NCI-H1105 treated with DMSO at 0.1 percent for 48 hours (cell line): ENCODE measurements at regions not wholly inside any gene's neighbourhood (a gene's known extent, or its start where the extent isn't known, plus 50 kb on each side); places are given as distances from the start of the nearest gene placed in this dataset.

Experiments
- DNase-seq: peaks from one replicate; lab custom pipeline; 2025; lab: John Stamatoyannopoulos, UW

DNA sequence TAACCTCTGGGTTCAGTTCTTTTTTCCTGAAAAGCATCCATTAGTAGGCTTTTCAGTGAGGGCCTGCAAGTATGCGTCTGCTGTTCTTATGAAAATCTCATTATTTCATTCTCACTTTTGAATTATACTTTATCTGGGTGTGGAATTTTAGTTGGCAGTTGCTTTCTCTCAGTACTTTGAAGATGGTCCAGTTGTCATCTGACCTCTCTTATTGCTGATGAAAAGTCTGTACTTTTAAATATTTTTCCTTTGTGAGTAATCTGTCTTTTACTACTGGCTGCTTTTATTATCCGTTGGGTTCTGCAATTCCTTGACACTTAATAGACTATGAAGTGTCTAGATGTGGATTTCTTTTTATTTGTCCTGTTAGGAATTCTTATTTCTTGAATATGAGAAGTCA, 307.8 kb downstream of the CYP26B1 start:
- DNase-seq = no peak

DNA sequence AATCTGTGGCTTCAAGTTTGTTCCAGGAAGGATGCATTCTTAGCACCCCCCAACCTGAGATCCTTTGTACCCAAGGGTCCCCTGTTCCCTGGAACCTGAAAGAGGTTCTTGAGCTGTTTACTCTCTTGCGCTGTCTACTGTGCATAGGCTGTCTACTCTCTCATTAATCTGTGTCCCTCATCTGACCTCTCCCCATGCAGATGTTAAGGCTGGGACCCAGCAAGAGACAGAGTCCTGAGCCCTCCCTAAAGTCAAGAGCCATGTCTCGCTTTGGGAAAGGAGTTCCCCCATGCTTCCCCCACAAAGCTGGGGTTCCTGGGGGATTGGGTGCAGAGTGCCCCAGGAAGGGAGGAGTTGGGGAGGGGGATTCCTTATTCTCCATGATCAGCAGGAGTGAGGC, 312.9 kb downstream of the CYP26B1 start:
- no peak for DNase-seq

- DNase-seq = no peak
Observed at GRCh38 chr2:71833855-71834560, 313.7 kb downstream of the CYP26B1 start.

DNA sequence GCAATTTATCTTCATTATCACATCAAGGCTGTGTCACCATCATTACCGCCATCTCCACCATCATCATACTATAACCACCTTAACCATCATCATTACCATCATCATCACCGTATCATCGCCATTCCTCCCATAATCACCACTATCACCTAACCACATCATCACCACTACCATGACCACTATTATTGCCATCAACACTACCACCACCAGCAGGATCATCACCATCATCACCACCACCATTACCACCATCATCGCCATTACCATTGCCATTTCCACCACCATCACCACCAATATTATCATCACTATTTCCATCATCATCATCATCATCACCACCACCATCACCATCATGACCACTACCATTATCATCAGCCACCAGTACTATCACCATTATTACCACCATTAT, 314.4 kb downstream of the CYP26B1 start:
- no peak for DNase-seq

DNA sequence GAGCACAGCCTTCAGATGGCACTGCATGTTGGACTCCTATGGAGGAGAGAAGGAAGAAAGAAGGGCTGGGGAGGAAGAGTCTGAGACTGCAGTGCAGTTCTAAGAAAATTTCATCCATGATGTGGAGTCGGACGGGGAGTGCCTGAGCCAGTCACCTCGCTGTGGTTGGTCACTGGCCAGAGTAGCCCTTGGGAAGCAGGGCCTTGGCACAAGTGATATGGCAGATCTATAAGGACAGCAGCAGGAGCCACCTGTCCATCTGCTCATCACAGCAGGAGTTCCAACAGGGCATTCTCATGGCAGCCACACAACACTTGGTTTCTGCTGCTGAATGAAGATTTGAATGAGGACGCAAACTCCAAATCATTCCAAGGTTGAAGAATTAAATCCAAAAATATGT, 314.8 kb downstream of the CYP26B1 start:
- no peak for DNase-seq

- no peak for DNase-seq
Observed at GRCh38 chr2:71832388-71832787, 315.3 kb downstream of the CYP26B1 start.

- DNase-seq = no peak
Observed at GRCh38 chr2:71831193-71831577, 316.5 kb downstream of the CYP26B1 start.

DNA sequence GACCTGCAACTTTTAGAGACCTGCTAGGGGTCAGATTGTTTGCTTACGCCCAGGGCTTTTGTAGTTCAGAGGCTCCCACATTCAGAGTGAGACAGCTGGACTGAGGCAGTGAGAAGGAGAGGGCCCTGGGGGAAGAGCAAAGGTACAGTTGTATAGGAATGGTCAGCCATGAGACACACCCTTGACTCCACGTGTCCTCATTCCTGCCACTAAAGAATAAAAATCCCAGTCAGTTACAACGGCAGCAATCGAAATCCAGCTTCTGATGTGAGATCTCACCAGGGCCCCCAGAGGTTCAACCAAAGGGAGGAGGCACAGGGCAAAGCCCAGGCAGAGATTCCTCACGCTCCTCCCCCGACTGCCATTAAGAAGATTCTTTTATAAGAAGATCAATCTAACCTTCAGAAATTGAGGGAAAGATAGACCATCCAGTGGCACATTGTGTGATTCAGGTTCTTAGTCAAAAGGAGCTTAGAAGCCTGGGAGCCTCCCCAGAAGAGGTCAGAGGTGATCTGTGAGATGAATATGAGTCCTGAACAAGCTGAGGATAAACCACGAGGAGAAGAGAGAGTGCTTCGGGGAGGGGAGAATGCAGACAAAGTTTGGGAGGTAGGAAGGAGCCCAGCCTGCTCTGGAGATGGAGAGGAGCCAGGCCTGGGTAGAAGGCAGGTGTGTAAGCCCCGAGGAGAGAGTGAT, 317.0 kb downstream of the CYP26B1 start:
- DNase-seq = no peak

DNA sequence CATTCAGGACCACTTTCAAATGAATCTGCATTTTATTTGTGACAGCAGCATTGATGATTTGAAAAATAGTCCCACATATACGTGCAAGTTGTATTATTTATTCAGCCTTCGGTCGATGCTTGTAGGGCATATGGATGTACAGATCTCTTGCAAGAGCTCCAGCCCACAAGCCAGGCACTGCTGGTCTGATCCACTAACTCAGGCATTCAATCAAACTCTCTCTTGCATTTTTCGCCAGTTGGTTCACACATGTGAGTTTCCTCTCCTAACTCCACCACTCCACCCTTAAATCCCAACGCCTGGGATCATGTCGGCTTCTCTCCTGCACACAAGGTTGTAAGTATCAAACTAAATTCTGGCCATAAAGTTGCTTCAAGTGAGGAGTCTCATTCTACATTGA, 318.7 kb downstream of the CYP26B1 start:
- DNase-seq = no peak

GRCh38 chr2:71827973-71828372, 319.7 kb downstream of the CYP26B1 start:
- DNase-seq = no peak

- DNase-seq = no peak
Observed at GRCh38 chr2:71827524-71827901, 320.1 kb downstream of the CYP26B1 start.

DNA sequence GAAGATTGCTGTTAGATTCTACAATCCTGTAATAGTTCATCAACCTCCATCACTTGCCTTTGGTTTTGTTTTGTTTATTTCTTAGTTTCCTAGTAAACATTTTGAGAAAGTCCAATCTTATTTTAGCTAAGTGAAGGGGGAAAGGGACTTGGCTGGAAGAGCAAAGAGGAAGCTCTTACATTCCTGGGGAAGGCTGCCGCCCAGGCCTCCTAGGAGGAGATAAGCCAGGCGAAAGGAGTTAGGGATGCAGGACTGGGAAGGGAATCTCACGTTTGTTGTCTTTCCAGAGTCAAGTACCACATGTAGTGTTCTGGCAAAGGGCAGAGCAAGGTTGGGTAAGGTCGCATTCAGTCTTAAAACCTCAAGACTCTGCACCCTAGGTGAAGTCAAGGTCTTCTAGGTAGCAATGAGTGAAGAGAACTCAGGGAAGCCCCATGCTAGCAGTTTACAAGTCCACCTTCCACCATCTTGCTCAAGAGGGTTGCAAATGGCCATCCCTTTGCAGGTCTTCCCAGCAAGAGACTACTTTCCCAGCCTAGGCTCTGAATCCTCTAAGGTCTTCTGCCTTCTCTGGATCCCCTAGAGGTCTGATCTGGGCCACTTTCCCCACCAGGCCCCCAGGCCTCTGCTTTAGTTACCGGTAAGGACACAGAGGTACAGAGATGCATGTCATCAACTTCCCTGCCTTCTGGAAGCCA, 320.7 kb downstream of the CYP26B1 start:
- no peak for DNase-seq

- no peak for DNase-seq
Observed at GRCh38 chr2:71826299-71826698, 321.4 kb downstream of the CYP26B1 start.

GRCh38 chr2:71824436-71824835, 323.2 kb downstream of the CYP26B1 start:
- no peak for DNase-seq

GRCh38 chr2:71823526-71823925, 324.1 kb downstream of the CYP26B1 start:
- DNase-seq = no peak

GRCh38 chr2:71822463-71822862, 325.2 kb downstream of the CYP26B1 start:
- DNase-seq = no peak

- no peak for DNase-seq
Observed at GRCh38 chr2:71821856-71822255, 325.8 kb downstream of the CYP26B1 start.

DNA sequence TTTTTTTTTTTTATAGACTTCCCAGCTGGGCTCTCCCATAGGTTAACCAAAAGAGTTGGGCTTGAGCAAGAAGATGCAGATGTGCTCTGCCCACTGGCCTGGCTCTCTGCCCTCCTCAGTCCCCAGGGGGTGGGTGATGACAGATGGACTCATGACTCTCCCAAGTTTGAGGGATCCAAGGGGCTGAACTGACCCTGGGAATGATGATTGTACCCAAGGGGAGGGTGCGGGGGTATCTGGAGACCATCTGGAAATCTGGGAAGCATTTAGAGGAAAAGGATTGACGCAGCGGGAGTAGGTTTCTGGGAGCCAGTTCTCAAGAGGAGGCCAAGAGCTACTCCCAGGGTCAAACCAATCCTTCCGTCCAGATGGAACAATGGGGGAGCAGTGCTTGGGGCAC, 330.8 kb downstream of the CYP26B1 start:
- no peak for DNase-seq

GRCh38 chr2:71815701-71816474, 331.8 kb downstream of the CYP26B1 start:
- no peak for DNase-seq

GRCh38 chr2:71814885-71815284, 332.8 kb downstream of the CYP26B1 start:
- DNase-seq = no peak

DNA sequence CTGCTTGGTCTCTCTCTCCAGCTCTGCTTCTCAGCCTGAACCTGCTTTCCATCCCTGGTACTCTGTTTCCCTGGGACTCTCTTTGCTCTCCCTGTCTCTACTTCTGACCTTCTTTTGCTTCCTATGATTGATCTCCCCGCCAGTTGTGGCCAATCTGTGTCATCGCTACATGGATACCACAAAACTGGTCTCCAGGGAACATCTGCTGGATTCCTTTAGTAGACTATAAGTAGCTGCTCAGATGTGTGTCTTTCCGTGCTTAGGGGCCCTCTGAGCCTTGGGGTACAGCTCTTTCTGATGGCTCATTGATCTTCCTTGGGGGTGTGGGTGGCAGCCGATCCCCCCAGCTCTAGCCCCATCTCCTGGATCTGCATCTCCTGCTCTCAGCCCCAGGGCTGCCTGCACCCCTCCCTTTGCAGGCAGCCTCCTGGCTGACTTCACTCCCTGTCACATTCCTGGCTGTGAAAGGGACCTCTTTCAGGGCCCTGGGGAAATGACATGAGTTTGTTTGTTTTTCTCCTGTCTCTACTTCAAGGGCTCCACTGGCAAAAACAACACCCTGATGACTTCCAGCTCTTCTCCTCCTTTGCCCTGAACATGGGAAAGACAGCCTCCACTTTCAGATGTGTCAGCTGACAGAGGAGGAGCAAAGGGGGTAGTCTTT, 333.7 kb downstream of the CYP26B1 start:
- no peak for DNase-seq

DNA sequence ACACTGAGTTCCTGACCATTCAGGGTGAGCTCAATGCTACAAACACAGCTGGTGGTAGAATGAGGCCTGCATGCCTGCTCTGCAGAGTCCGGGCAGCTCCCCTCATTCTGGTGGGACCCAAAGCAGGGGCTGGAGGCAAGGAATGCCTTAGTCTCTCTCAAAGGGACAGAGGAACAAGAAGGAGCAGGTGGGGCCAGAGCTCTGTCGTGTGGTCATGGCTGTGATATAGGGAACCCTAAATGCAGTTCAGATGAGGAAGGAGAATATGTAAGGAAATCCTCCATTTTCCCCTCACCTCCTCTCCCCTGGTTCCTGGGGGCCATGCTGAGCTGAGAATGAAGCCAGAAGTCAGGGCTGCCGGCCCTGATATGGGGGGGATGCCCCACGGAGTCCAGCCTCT, 334.3 kb downstream of the CYP26B1 start:
- no peak for DNase-seq
